ENCODE measurements at regions not wholly inside any gene's neighbourhood (a gene's known extent, or its start where the extent isn't known, plus 50 kb on each side); places are given as distances from the start of the nearest gene placed in this dataset.

GRCh38 chr1:106480629-106481028, 575.8 kb upstream of the PRMT6 start:
- ChIA-PET RAD21 (ENCODE audit: unreplicated experiment) (no interaction called here), POLR2A (no interaction called here), CTCF (no interaction called here), SMC1A (ENCODE audit: uncharacterized antibody, unreplicated experiment) (no interaction called here)
- Histone ChIP-seq H3K79me2 (ENCODE audit: control insufficient read depth, insufficient read depth, low read length) (no peaks in the 10 kb centered on the region), H3K27me3 (replicated peaks in 1 of 2; ENCODE audit: control insufficient read depth in 2 of 2, insufficient read depth in 2 of 2, low read length in 1 of 2) (no peaks in the 10 kb centered on the region), H3K4me2 (ENCODE audit: control insufficient read depth, insufficient read depth) (no peak overlapping the region), H2AFZ (ENCODE audit: control insufficient read depth, low read depth, low read length) (no peak overlapping the region), H3K36me3 (ENCODE audit: control insufficient read depth in 2 of 2, insufficient read depth in 2 of 2, low read length in 1 of 2) (no peaks in the 10 kb centered on the region), H3K4me1 (ENCODE audit: control insufficient read depth, insufficient read depth, low read length) (no peaks in the 10 kb centered on the region), H3K9ac (ENCODE audit: control insufficient read depth, insufficient read depth, low read length) (no peak overlapping the region), H3K27ac (ENCODE audit: control insufficient read depth, insufficient read depth) (no peak overlapping the region), H4K20me1 (ENCODE audit: control insufficient read depth, insufficient read depth) (no peaks in the 10 kb centered on the region), H3K9me3 (replicated peaks; ENCODE audit: control insufficient read depth, insufficient read depth, low read length) (no peaks in the 10 kb centered on the region), H3K4me3 (no peak overlapping the region)
- intact Hi-C loops (cut with micrococcal nuclease; ENCODE audit: unreplicated experiment) (no loop called here), in situ Hi-C loops (cut with MboI) (no loop called here)
- no TSS peak for BruUV-seq (replicated peaks)
- 29% methylated on average over 3 of the region's 3 CpGs for WGBS (ENCODE audit: insufficient coverage, insufficient replicate concordance, low lambda C conversion rate, missing lambda C conversion rate)
- FAIRE-seq (no peak), ATAC-seq (no peak), DNase-seq (ENCODE audit: low read depth, low spot score) (no peak)
- TF ChIP-seq HCFC1 (IDR thresholded peaks at IDR 0.05; ENCODE audit: low read length) (no peak), SMAD5 (IDR thresholded peaks at IDR 0.05; ENCODE audit: low read depth) (no peak), E2F8 (IDR thresholded peaks at IDR 0.05; ENCODE audit: low read depth, partially characterized antibody) (no peak), KAT2A (conservative IDR thresholded peaks at IDR 0.05; ENCODE audit: control insufficient read depth, low read depth, low read length) (no peak), ATF7 (IDR thresholded peaks at IDR 0.05; ENCODE audit: low read depth) (no peak), FOS (IDR thresholded peaks at IDR 0.05; ENCODE audit: borderline replicate concordance, extremely low read depth, insufficient read length) (no peak), HDGF (IDR thresholded peaks at IDR 0.05) (no peak), NFXL1 (IDR thresholded peaks at IDR 0.05; ENCODE audit: borderline replicate concordance) (no peak), PAX8 (IDR thresholded peaks at IDR 0.05) (no peak)

Data from GM12878 (cell line).